ENCODE measurements at regions not wholly inside any gene's neighbourhood (a gene's known extent, or its start where the extent isn't known, plus 50 kb on each side); places are given as distances from the start of the nearest gene placed in this dataset.

- H3K4me1 Mint-ChIP-seq = no peaks in the 10 kb centered on the region
- no peak for DNase-seq
- H3K27me3 Mint-ChIP-seq = no peaks in the 10 kb centered on the region
- no peak overlapping the region for H3K4me3 Mint-ChIP-seq
- H3K9me3 Mint-ChIP-seq = no peaks in the 10 kb centered on the region
- POLR2A ChIA-PET = no interaction called here
- no peaks in the 10 kb centered on the region for H3K36me3 Mint-ChIP-seq
- ATAC-seq (ENCODE audit: low read depth) = no peak
- H3K27ac Mint-ChIP-seq = no peak overlapping the region
Measured at GRCh38 chr2:180063494-180064092, 56.5 kb upstream of the CWC22 start.

GRCh38 chr2:180062178-180062577 lies 55.1 kb upstream of the CWC22 start:
- POLR2A ChIA-PET = no interaction called here
- H3K36me3 Mint-ChIP-seq = no peaks in the 10 kb centered on the region
- DNase-seq = no peak
- H3K4me3 Mint-ChIP-seq = no peak overlapping the region
- H3K9me3 Mint-ChIP-seq = no peaks in the 10 kb centered on the region
- H3K27me3 Mint-ChIP-seq = no peaks in the 10 kb centered on the region
- no peaks in the 10 kb centered on the region for H3K4me1 Mint-ChIP-seq
- no peak overlapping the region for H3K27ac Mint-ChIP-seq
- no peak for ATAC-seq (ENCODE audit: low read depth)

GRCh38 chr2:180061546-180061945 lies 54.4 kb upstream of the CWC22 start:
- H3K27me3 Mint-ChIP-seq = no peaks in the 10 kb centered on the region
- H3K4me3 Mint-ChIP-seq = no peak overlapping the region
- POLR2A ChIA-PET = no interaction called here
- DNase-seq (no peak), ATAC-seq (ENCODE audit: low read depth) (no peak)
- H3K4me1 Mint-ChIP-seq = no peaks in the 10 kb centered on the region
- H3K27ac Mint-ChIP-seq = no peak overlapping the region
- no peaks in the 10 kb centered on the region for H3K9me3 Mint-ChIP-seq
- H3K36me3 Mint-ChIP-seq = no peaks in the 10 kb centered on the region

- Mint-ChIP-seq H3K4me3 (no peak overlapping the region), H3K27ac (no peak overlapping the region), H3K36me3 (no peaks in the 10 kb centered on the region), H3K27me3 (no peaks in the 10 kb centered on the region), H3K4me1 (no peaks in the 10 kb centered on the region), H3K9me3 (no peaks in the 10 kb centered on the region)
- ATAC-seq (ENCODE audit: low read depth) = no peak
- POLR2A ChIA-PET = no interaction called here
- DNase-seq = no peak
Measured at GRCh38 chr2:180061085-180061484, 54.0 kb upstream of the CWC22 start.

- Mint-ChIP-seq H3K36me3 (no peaks in the 10 kb centered on the region), H3K4me1 (no peaks in the 10 kb centered on the region), H3K4me3 (no peak overlapping the region), H3K27ac (no peak overlapping the region), H3K27me3 (peaks cover under 1% of the 10 kb centered on the region), H3K9me3 (no peaks in the 10 kb centered on the region)
- POLR2A ChIA-PET = no interaction called here
- ATAC-seq (ENCODE audit: low read depth) (no peak), DNase-seq (no peak)
Measured at GRCh38 chr2:180058993-180059392, 51.9 kb upstream of the CWC22 start.

GRCh38 chr2:180057706-180058412 lies 50.8 kb upstream of the CWC22 start:
- no peaks in the 10 kb centered on the region for H3K9me3 Mint-ChIP-seq
- no peak overlapping the region for H3K4me3 Mint-ChIP-seq
- H3K36me3 Mint-ChIP-seq = no peaks in the 10 kb centered on the region
- POLR2A ChIA-PET = no interaction called here
- no peaks in the 10 kb centered on the region for H3K4me1 Mint-ChIP-seq
- no peak overlapping the region for H3K27ac Mint-ChIP-seq
- H3K27me3 Mint-ChIP-seq = peaks cover 5% of the 10 kb centered on the region
- ATAC-seq (ENCODE audit: low read depth) = no peak
- DNase-seq = no peak

Measured in activated naive CD8-positive, alpha-beta T cell treated with anti-CD3 and anti-CD28 coated beads, Interleukin-2, amount 10 ng/mL, durations not matched to agents 7 days and 5 days (primary cell).